ENCODE measurements at regions not wholly inside any gene's neighbourhood (a gene's known extent, or its start where the extent isn't known, plus 50 kb on each side); places are given as distances from the start of the nearest gene placed in this dataset.

GRCh38 chr10:9010093-9010492 lies 955.6 kb downstream of the GATA3 start:
- Histone ChIP-seq H3K4me1 (ENCODE audit: control insufficient read depth, insufficient read depth, low read length) (no peaks in the 10 kb centered on the region), H2BK120ac (ENCODE audit: low read depth, low read length) (no peak overlapping the region), H3K4me3 (ENCODE audit: insufficient read depth, low read depth, low read length) (no peak overlapping the region), H2AFZ (replicated peaks; ENCODE audit: low read length, poor library complexity) (no peak overlapping the region), H3K9me3 (ENCODE audit: control insufficient read depth, insufficient read depth, low read length) (peaks cover 7% of the 10 kb centered on the region; the same call in 1 of the 2 replicates), H2BK15ac (ENCODE audit: low read depth, low read length) (no peak overlapping the region), H3K27me3 (ENCODE audit: control insufficient read depth, insufficient read depth, low read length) (no peaks in the 10 kb centered on the region), H3K4me2 (ENCODE audit: low read depth, low read length) (no peak overlapping the region), H2BK5ac (ENCODE audit: low read depth, low read length, poor library complexity, severe bottlenecking) (no peak overlapping the region), H3K14ac (replicated peaks; ENCODE audit: low read depth, low read length) (no peak overlapping the region), H2AK5ac (ENCODE audit: low read depth, low read length) (no peak overlapping the region), H3K4ac (ENCODE audit: low read depth, low read length) (no peak overlapping the region), H4K8ac (ENCODE audit: low read depth in 2 of 2, low read length in 2 of 2) (no peak overlapping the region), H4K5ac (ENCODE audit: low read depth, low read length) (no peak overlapping the region), H3K18ac (ENCODE audit: low read depth, low read length) (no peak overlapping the region), H3K27ac (ENCODE audit: insufficient read depth, low read length) (no peak overlapping the region), H3K9ac (ENCODE audit: low read depth, low read length) (no peak overlapping the region), H3K9me1 (ENCODE audit: insufficient read depth, low read length) (no peaks in the 10 kb centered on the region), H2AK9ac (replicated peaks; ENCODE audit: low read depth, low read length, poor library complexity) (no peak overlapping the region), H3K79me1 (ENCODE audit: low read depth in 1 of 2, low read length in 2 of 2) (no peaks in the 10 kb centered on the region), H4K20me1 (ENCODE audit: insufficient read depth, low read length) (no peaks in the 10 kb centered on the region), H3K36me3 (ENCODE audit: control insufficient read depth, insufficient read depth, low read length) (no peaks in the 10 kb centered on the region), H3K23ac (ENCODE audit: low read depth, low read length) (no peak overlapping the region), H4K91ac (ENCODE audit: insufficient read depth, low read depth, low read length) (no peak overlapping the region), H3K56ac (ENCODE audit: extremely low read depth, insufficient read depth, low read length) (no peak overlapping the region), H2BK20ac (ENCODE audit: low read depth, low read length) (no peak overlapping the region)
- no peak for TF ChIP-seq MXI1 (IDR thresholded peaks at IDR 0.05; ENCODE audit: borderline replicate concordance, low read depth, low read length)
- no peak for TF ChIP-seq NFE2L2 (IDR thresholded peaks at IDR 0.05; ENCODE audit: low read depth, low read length)
- TF ChIP-seq MAFK (IDR thresholded peaks at IDR 0.05; ENCODE audit: low read depth, low read length): no peak
- TF ChIP-seq, protein P1, sequence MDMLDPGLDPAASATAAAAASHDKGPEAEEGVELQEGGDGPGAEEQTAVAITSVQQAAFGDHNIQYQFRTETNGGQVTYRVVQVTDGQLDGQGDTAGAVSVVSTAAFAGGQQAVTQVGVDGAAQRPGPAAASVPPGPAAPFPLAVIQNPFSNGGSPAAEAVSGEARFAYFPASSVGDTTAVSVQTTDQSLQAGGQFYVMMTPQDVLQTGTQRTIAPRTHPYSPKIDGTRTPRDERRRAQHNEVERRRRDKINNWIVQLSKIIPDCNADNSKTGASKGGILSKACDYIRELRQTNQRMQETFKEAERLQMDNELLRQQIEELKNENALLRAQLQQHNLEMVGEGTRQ (IDR thresholded peaks at IDR 0.05; ENCODE audit: low read depth, low read length): no peak
- TF ChIP-seq RCOR1 (IDR thresholded peaks at IDR 0.05; ENCODE audit: insufficient replicate concordance, low read length): no peak
- TF ChIP-seq FOS (IDR thresholded peaks at IDR 0.05; ENCODE audit: low read depth, low read length): no peak
- TF ChIP-seq CEBPB (IDR thresholded peaks at IDR 0.05; ENCODE audit: low read depth, low read length): no peak
- TF ChIP-seq RFX5 (IDR thresholded peaks at IDR 0.05; ENCODE audit: low read depth, low read length): no peak
- no peak for TF ChIP-seq MAZ (IDR thresholded peaks at IDR 0.05; ENCODE audit: borderline replicate concordance, low read depth, low read length)
- TF ChIP-seq BHLHE40 (IDR thresholded peaks at IDR 0.05; ENCODE audit: low read depth, low read length): no peak
- TF ChIP-seq POLR2A (IDR thresholded peaks at IDR 0.05; ENCODE audit: low read depth, low read length): no peak
- no peak for TF ChIP-seq CTCF (conservative IDR thresholded peaks at IDR 0.05; ENCODE audit: low read depth, low read length)
- TF ChIP-seq SMC3 (IDR thresholded peaks at IDR 0.05; ENCODE audit: low read depth, low read length): no peak
- no peak for TF ChIP-seq RAD21 (IDR thresholded peaks at IDR 0.05; ENCODE audit: low read length)
- ChIA-PET CTCF (no interaction called here), POLR2A (ENCODE audit: unreplicated experiment) (no interaction called here)
- dilution Hi-C loops (cut with HindIII; ENCODE audit: low sequenced_read_pairs, unreplicated experiment) (no loop called here), intact Hi-C loops (cut with micrococcal nuclease) (no loop called here), in situ Hi-C loops (cut with MboI; ENCODE audit: low sequenced_read_pairs) (no loop called here)
- BruUV-seq (replicated peaks): no TSS peak
- DNase-seq (no peak), ATAC-seq (ENCODE audit: low read depth) (no peak)
- WGBS, 2 experiments (ENCODE audit: extremely low coverage in 2 of 2, insufficient read length in 1 of 2): no CpG with 5 or more reads among the region's 1 CpG

All from IMR-90 (cell line).